Right atrium auricular region (tissue), 2 donors: ENCODE measurements at regions not wholly inside any gene's neighbourhood (a gene's known extent, or its start where the extent isn't known, plus 50 kb on each side); places are given as distances from the start of the nearest gene placed in this dataset.
"Not testable (repeated sequence)": the region's sequence is repeated elsewhere in the genome, so short reads cannot be mapped to it uniquely, and the experiment has no call there.

Source experiments
- DNase-seq: peaks from one replicate; pipeline ENCODE4 v3.0.0-alpha.2; 2019; ENCODE audit warnings: low spot score
- H3K27ac ChIP-seq, 2 donors: fragments of 200-600 bp; sonication (generic); 1 replicate in 1 of 2; 2 replicates in 1 of 2; pipeline ENCODE4 v1.5.1; 2016 to 2019
- H3K27me3 ChIP-seq, 2 donors: fragments of 200-600 bp; sonication (generic); one replicate each; pipeline versions ENCODE4 v1.5.1 to v1.6.0; 2017 to 2019
- H3K36me3 ChIP-seq: fragments of 200-600 bp; sonication (generic); one replicate; pipeline ENCODE4 v1.5.1; 2016
- H3K4me1 ChIP-seq, 2 donors: fragments of 200-600 bp; sonication (generic); one replicate each; pipeline versions ENCODE4 v1.5.1 to v1.6.0; 2017 to 2019
- H3K4me3 ChIP-seq, 2 donors: fragments of 200-600 bp; sonication (generic); 1 replicate in 1 of 2; 2 replicates in 1 of 2; pipeline ENCODE4 v1.5.1; 2017 to 2019; ENCODE audit warnings: mild to moderate bottlenecking in 1 of 2, moderate library complexity in 1 of 2
- H3K9me3 ChIP-seq, 2 donors: fragments of 200-600 bp; sonication (generic); one replicate each; pipeline ENCODE4 v1.5.1; 2019
- CTCF ChIP-seq, 2 donors: fragments of 200-600 bp; sonication (generic); IDR thresholded peaks; one replicate each; pipeline ENCODE4 v1.5.1; 2019; ENCODE audit warnings: antibody characterized with exemption in 2 of 2

GRCh38 chr2:239731422-239731821 is 293.7 kb downstream of the NDUFA10 start:
- H3K4me3 ChIP-seq, result no peak overlapping the region
- no peaks in the 10 kb centered on the region for H3K36me3 ChIP-seq
- H3K4me1 ChIP-seq, result no peaks in the 10 kb centered on the region
- no peak overlapping the region for H3K27ac ChIP-seq
- H3K27me3 ChIP-seq, result no peaks in the 10 kb centered on the region
- no peak for DNase-seq
- no peaks in the 10 kb centered on the region for H3K9me3 ChIP-seq
- no peak for TF ChIP-seq CTCF (IDR thresholded peaks at IDR 0.05)

DNA sequence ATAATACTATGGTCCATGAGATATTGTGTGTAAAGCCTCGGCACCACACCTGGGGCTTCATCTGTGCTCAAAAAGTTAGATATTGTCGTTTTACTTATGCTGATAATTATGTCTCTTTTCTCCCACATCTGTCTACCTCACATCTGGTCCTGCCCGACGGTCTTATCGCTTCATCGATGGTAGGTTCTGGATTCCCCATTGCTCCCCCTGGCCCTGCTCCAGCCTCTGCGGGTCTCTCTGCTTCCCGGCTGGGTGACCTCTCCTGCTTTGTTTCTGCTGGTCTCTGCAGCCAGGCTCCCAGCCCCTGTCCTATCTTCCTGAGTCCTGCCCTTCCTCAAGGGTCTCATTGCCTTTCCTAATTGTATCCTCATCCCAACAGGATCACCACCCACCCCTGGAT is 294.2 kb downstream of the NDUFA10 start:
- Histone ChIP-seq H3K36me3 (no peaks in the 10 kb centered on the region), H3K27me3 (no peaks in the 10 kb centered on the region), H3K4me1 (no peaks in the 10 kb centered on the region), H3K9me3 (no peaks in the 10 kb centered on the region), H3K27ac (no peak overlapping the region), H3K4me3 (no peak overlapping the region)
- DNase-seq, result no peak
- no peak for TF ChIP-seq CTCF (IDR thresholded peaks at IDR 0.05)

DNA sequence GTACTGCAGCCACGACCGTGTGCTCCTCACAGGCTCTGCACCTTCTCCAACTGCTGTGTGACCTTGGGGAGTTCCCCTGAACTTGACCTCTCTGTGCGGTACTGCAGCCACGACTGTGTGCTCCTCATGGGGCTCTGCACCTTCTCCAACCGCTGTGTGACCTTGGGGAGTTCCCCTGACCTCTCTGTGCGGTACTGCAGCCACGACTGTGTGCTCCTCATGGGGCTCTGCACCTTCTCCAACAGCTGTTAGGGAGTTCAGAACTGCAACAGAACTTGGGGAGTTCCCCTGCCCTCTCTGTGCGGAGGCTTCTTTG is 294.6 kb downstream of the NDUFA10 start:
- not testable (repeated sequence) for H3K4me1 ChIP-seq

DNA sequence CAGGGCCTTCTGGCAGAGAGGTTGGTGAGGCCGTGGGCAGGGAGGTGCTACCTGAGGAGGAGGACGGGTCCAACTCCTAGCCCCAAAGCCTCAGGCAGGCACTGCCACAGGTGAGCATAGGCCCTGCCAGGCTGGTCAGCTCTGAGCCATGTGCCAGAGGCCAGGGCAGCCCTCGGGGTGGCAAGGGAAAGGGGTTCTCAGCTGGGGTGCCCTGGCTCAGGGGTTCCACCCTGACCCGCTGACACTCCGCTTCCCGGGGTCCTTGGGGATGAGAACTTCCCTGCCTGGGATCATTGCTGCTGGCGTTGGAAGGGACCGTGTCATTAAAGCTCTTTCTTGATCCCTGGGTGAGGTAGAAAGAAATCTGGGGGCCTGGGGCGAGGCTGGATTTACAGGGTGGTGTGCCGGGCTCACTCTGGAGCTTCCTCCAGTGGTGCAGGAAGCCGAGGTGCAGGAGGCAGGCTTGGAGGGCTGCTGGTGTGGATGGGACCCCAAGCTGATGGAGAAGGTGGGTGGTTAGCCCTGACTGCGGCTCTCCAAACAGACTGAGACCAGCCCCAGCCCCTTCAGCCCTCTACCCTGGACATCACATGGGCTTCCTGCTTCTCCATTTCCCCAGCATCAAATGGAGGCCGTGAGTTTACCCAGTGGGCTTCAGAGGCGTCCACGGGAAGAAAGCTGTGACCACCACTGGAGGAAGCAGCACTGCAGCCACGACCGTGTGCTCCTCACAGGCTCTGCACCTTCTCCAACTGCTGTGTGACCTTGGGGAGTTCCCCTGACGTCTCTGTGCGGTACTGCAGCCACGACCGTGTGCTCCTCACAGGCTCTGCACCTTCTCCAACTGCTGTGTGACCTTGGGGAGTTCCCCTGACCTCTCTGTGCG is 295.2 kb downstream of the NDUFA10 start:
- TF ChIP-seq CTCF (IDR thresholded peaks at IDR 0.05), result no peak
- Histone ChIP-seq H3K4me3 (no peak overlapping the region), H3K36me3 (no peaks in the 10 kb centered on the region), H3K9me3 (no peaks in the 10 kb centered on the region), H3K4me1 (no peaks in the 10 kb centered on the region), H3K27ac (no peak overlapping the region), H3K27me3 (no peaks in the 10 kb centered on the region)
- DNase-seq, result no peak

More for the DNA sequence above, 294.6 kb downstream of the NDUFA10 start:
- not testable (repeated sequence) for H3K36me3 ChIP-seq, H3K27me3 ChIP-seq, DNase-seq, H3K4me3 ChIP-seq, H3K27ac ChIP-seq, H3K9me3 ChIP-seq

DNA sequence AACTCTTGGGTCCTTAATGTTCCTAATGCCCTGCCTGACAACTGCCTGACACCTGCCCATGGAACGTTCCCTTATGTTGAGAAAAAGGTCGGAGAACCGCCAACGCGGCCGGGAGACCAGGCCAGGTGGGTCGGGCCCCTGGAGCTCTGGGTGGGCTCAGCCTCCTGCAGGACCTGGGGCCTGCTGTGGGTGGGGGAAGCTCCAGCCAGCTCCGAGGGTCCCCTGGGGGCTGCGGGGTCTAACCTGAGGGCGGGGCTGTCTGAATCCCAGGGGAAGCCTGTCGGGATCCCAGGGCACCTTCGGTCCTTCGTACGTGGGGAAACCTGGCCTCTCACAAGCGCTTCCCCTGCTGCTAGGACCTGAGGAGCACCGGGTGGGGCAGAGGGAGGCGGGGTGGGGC is 296.0 kb downstream of the NDUFA10 start:
- H3K27me3 ChIP-seq, result no peaks in the 10 kb centered on the region
- no peaks in the 10 kb centered on the region for H3K9me3 ChIP-seq
- no peak for DNase-seq
- H3K27ac ChIP-seq, result no peak overlapping the region
- no peaks in the 10 kb centered on the region for H3K4me1 ChIP-seq
- H3K36me3 ChIP-seq, result no peaks in the 10 kb centered on the region
- no peak for TF ChIP-seq CTCF (IDR thresholded peaks at IDR 0.05)
- no peak overlapping the region for H3K4me3 ChIP-seq

DNA sequence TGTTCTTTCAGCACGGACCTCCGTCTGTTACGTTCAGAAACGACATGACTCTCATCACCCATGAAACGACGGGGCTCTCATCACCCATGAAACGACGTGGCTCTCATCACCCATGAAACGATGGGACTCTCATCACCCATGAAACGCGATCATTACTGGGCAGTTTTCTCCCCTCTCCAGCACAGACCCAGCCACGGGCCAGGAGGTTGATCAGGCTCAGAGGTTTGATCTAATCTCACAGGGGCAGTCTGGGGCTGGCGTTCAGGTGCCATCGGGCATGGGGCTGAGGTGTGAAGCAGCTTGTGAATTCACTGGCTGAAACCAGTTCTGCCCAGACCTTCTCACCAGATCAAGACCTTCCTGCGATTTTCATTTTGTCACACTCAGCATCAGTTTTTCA is 296.4 kb downstream of the NDUFA10 start:
- no peak for TF ChIP-seq CTCF (IDR thresholded peaks at IDR 0.05)
- Histone ChIP-seq H3K36me3 (no peaks in the 10 kb centered on the region), H3K27me3 (no peaks in the 10 kb centered on the region), H3K4me1 (no peaks in the 10 kb centered on the region), H3K27ac (no peak overlapping the region), H3K4me3 (no peak overlapping the region), H3K9me3 (no peaks in the 10 kb centered on the region)
- DNase-seq, result no peak
